HepG2 (cell line): ENCODE measurements at regions not wholly inside any gene's neighbourhood (a gene's known extent, or its start where the extent isn't known, plus 50 kb on each side); places are given as distances from the start of the nearest gene placed in this dataset.

ENCODE experiments used
- ATAC-seq: fragments of 200-7000 bp; cut with Tn5 transposase; 3 replicates; pipeline ENCODE4 v1.9.1; 2020; ENCODE audit warnings: mild to moderate bottlenecking, moderate library complexity
- BruUV-seq: library from RNA; stranded (reverse); fragments of 400-500 nt; replicated peaks from 2 replicates; lab custom pipeline; 2021; lab: Mats Ljungman, UMichigan
- CTCF ChIA-PET: fragments of 300-600 bp; formaldehyde crosslinking; extraction: SDS; loops from one replicate; lab custom pipeline; 2021; ENCODE audit warnings: low total read pairs, inconsistent platforms, low intra/inter-chr PET ratio; lab: Yijun Ruan, JAX
- POLR2A ChIA-PET: fragments of 350-600 bp; sonication (Branson Sonifier 250); formaldehyde crosslinking; loops from one replicate; lab custom pipeline; 2020; ENCODE audit warnings: antibody characterized with exemption, inconsistent platforms; lab: Yijun Ruan, JAX
- DNase-seq: peaks from one replicate; pipeline ENCODE4 v3.0.0-alpha.2; 2015; ENCODE audit warnings: low spot score
- FAIRE-seq: peaks from 3 replicates; lab custom pipeline; 2011; peaks lifted over from hg19 to GRCh38; lab: Jason Lieb, UNC
- H2AFZ ChIP-seq: one replicate; pipeline ENCODE4 v1.6.1; 2011; ENCODE audit warnings: low read length, inconsistent platforms
- H3K27ac ChIP-seq: fragments of 300-600 bp; 3 replicates; pipeline ENCODE4 v1.8.0; 2011; ENCODE audit warnings: mixed run types, mild to moderate bottlenecking, mixed read lengths, low read length, inconsistent platforms; ENCODE audit not compliant: insufficient read depth; ENCODE audit errors: extremely low read length
- H3K27me3 ChIP-seq, 2 experiments: fragments of 200-600 bp in 1 of 2; 2 replicates in 1 of 2; 3 replicates in 1 of 2; pipeline versions ENCODE4 v1.6.0 to v1.8.0; 2011; ENCODE audit warnings: low read length in 2 of 2, mild to moderate bottlenecking in 2 of 2, moderate library complexity in 2 of 2, inconsistent platforms in 1 of 2; ENCODE audit not compliant: insufficient read depth in 2 of 2, control insufficient read depth in 1 of 2
- H3K36me3 ChIP-seq, 2 experiments: fragments of 200-600 bp in 1 of 2; replicated peaks in 1 of 2; 2 replicates in 1 of 2; 3 replicates in 1 of 2; pipeline versions ENCODE4 v1.5.1 to v1.8.0; 2011; ENCODE audit warnings: low read length in 2 of 2, inconsistent platforms in 1 of 2; ENCODE audit not compliant: insufficient read depth in 2 of 2, control insufficient read depth in 1 of 2
- H3K4me1 ChIP-seq: 2 replicates; pipeline ENCODE4 v1.5.1; 2012; ENCODE audit warnings: low read length, inconsistent platforms; ENCODE audit not compliant: insufficient read depth
- H3K4me2 ChIP-seq: 2 replicates; pipeline ENCODE4 v1.6.0; 2011; ENCODE audit warnings: low read depth, low read length, inconsistent platforms
- H3K4me3 ChIP-seq, 3 experiments: fragments of 200-600 bp in 1 of 3; sonication (generic), shearing (Covaris generic) in 1 of 3; replicated peaks in 1 of 3; 2 replicates each; pipeline ENCODE4 v1.5.1; 2011 to 2016; ENCODE audit warnings: low read length in 3 of 3, inconsistent platforms in 2 of 3, low read depth in 2 of 3, mild to moderate bottlenecking in 2 of 3, control low read depth in 1 of 3, mixed read lengths in 1 of 3; ENCODE audit not compliant: insufficient read depth in 1 of 3
- H3K79me2 ChIP-seq: one replicate; pipeline ENCODE4 v1.6.1; 2011; ENCODE audit warnings: low read length, inconsistent platforms; ENCODE audit not compliant: insufficient read depth
- H3K9ac ChIP-seq: 2 replicates; pipeline ENCODE4 v1.6.0; 2011; ENCODE audit warnings: mild to moderate bottlenecking, low read depth, low read length, inconsistent platforms; ENCODE audit not compliant: insufficient read depth
- H3K9me3 ChIP-seq: 2 replicates; pipeline ENCODE4 v1.5.1; 2012; ENCODE audit warnings: mild to moderate bottlenecking, low read length
- H4K20me1 ChIP-seq: 2 replicates; pipeline ENCODE4 v1.6.0; 2011; ENCODE audit warnings: inconsistent platforms, mild to moderate bottlenecking, low read length, moderate library complexity; ENCODE audit not compliant: insufficient read depth
- CREB1 ChIP-seq, 2 experiments: fragments of 450-650 bp in 1 of 2; IDR thresholded peaks; 2 replicates each; pipeline ENCODE4 v1.6.1; 2016 to 2017; ENCODE audit warnings: control low read depth in 1 of 2, mild to moderate bottlenecking in 1 of 2, missing compliant biosample characterization in 1 of 2, missing genetic modification characterization in 1 of 2
- DZIP1 ChIP-seq: sonication (generic); formaldehyde crosslinking; IDR thresholded peaks from 2 replicates; pipeline ENCODE4 v1.5.0; 2020; ENCODE audit warnings: mild to moderate bottlenecking, missing genetic modification reagents
- EP300 ChIP-seq, 3 experiments: sonication (generic) in 1 of 3; formaldehyde crosslinking in 1 of 3; IDR thresholded peaks; 2 replicates each; pipeline versions ENCODE4 v1.5.1 to v1.6.1; 2011 to 2020; ENCODE audit warnings: low read depth in 2 of 3, low read length in 2 of 3, borderline replicate concordance in 1 of 3, improper control_type of control experiment in 1 of 3, mild to moderate bottlenecking in 1 of 3, missing genetic modification reagents in 1 of 3, moderate library complexity in 1 of 3
- KDM2A ChIP-seq: sonication (generic); formaldehyde crosslinking; IDR thresholded peaks from 2 replicates; pipeline ENCODE4 v1.4.0; 2020; ENCODE audit warnings: low read depth, missing genetic modification reagents, borderline replicate concordance
- MYNN ChIP-seq: sonication (generic); formaldehyde crosslinking; IDR thresholded peaks from 2 replicates; pipeline ENCODE4 v1.4.0; 2020; ENCODE audit warnings: mild to moderate bottlenecking, low read depth, missing genetic modification reagents
- NAIF1 ChIP-seq: sonication (generic); formaldehyde crosslinking; IDR thresholded peaks from 2 replicates; pipeline ENCODE4 v1.5.0; 2020; ENCODE audit warnings: mild to moderate bottlenecking, missing genetic modification reagents, borderline replicate concordance
- PLSCR1 ChIP-seq: sonication (generic); formaldehyde crosslinking; IDR thresholded peaks from 2 replicates; pipeline ENCODE4 v1.5.0; 2020; ENCODE audit warnings: missing genetic modification reagents, mild to moderate bottlenecking, borderline replicate concordance
- SYNCRIP ChIP-seq: fragments of 200-400 bp; formaldehyde crosslinking; IDR thresholded peaks from 2 replicates; pipeline ENCODE4 v1.6.1; 2018; ENCODE audit warnings: mild to moderate bottlenecking, low read depth, low read length; ENCODE audit not compliant: insufficient read depth
- U2AF1 ChIP-seq: fragments of 200-400 bp; formaldehyde crosslinking; optimal IDR thresholded peaks from 2 replicates; pipeline ENCODE3; 2017; ENCODE audit warnings: mild to moderate bottlenecking, low read depth, low read length
- ZBTB3 ChIP-seq: sonication (generic); formaldehyde crosslinking; IDR thresholded peaks from 2 replicates; pipeline ENCODE4 v1.4.0; 2020; ENCODE audit warnings: low read depth, mild to moderate bottlenecking, moderate library complexity, missing genetic modification reagents, borderline replicate concordance
- ZNF205 ChIP-seq: IDR thresholded peaks from 2 replicates; pipeline ENCODE4 v1.6.1; 2018; ENCODE audit warnings: missing biosample characterization, missing genetic modification reagents
- ZNF275 ChIP-seq: sonication (generic); formaldehyde crosslinking; IDR thresholded peaks from 2 replicates; pipeline ENCODE4 v1.8.0; 2022; ENCODE audit warnings: missing genetic modification reagents, mild to moderate bottlenecking, inconsistent platforms, borderline replicate concordance
- ZSCAN9 ChIP-seq: IDR thresholded peaks from 2 replicates; pipeline ENCODE4 v1.6.1; 2016; ENCODE audit warnings: borderline replicate concordance
- WGBS: methylation state at CpG from one replicate; pipeline ENCODE4 v1.1.6; 2017; ENCODE audit warnings: low lambda C conversion rate; 5-methylcytosine and 5-hydroxymethylcytosine counted together
- in situ Hi-C: cut with HindIII; loops from 2 replicates; pipeline ENCODE4 v1.10.0; 2017; ENCODE audit warnings: low pct_unique_long_range_greater_than_20kb; ENCODE audit not compliant: extremely low pct_ligation_motif_present
- intact Hi-C: fragments of 100-400 bp; cut with micrococcal nuclease; formaldehyde crosslinking; loops from one replicate; pipeline ENCODE4 v1.10.0; 2022; ENCODE audit not compliant: unreplicated experiment

GRCh38 chr7:25738528-25738927, 413.5 kb upstream of the NFE2L3 start (continued):
- TF ChIP-seq DZIP1, result no peak
- TF ChIP-seq EP300 (IDR thresholded peaks at IDR 0.05; ENCODE audit: low read depth in 2 of 2, low read length in 2 of 2), result no peak
- no peak for TF ChIP-seq EP300 (CRISPR knock-in tag; IDR thresholded peaks at IDR 0.05; ENCODE audit: borderline replicate concordance)
- TF ChIP-seq ZNF275 (CRISPR knock-in tag), result no peak
- TF ChIP-seq U2AF1, result no peak
- TF ChIP-seq, all 625 proteins: peak for 0

- H3K79me2 ChIP-seq, result no peaks in the 10 kb centered on the region
- ChIA-PET POLR2A (no interaction called here), CTCF (no interaction called here)
- no TSS peak for BruUV-seq
- H2AFZ ChIP-seq, result no peak overlapping the region
- H3K27ac ChIP-seq, result no peak overlapping the region
- H4K20me1 ChIP-seq, result no peaks in the 10 kb centered on the region
- H3K4me1 ChIP-seq, result no peaks in the 10 kb centered on the region
- FAIRE-seq, result no peak
- no peak overlapping the region for H3K9ac ChIP-seq
- no peaks in the 10 kb centered on the region; a peak in 2 of 5 replicates for H3K27me3 ChIP-seq
- WGBS, result 0% methylated on average over 2 of the region's 2 CpGs
- no peak overlapping the region for H3K4me2 ChIP-seq
- H3K9me3 ChIP-seq, result no peaks in the 10 kb centered on the region
- in situ Hi-C loops, result no loop called here
- no peak for TF ChIP-seq ZBTB3
- TF ChIP-seq PLSCR1, result no peak
- no peak for TF ChIP-seq ZNF205
- no peak for TF ChIP-seq SYNCRIP
- TF ChIP-seq ZSCAN9 (CRISPR knock-in tag), result no peak
- no peak for TF ChIP-seq MYNN
- no peak for TF ChIP-seq KDM2A
- no peak for TF ChIP-seq NAIF1
- TF ChIP-seq CREB1 (IDR thresholded peaks at IDR 0.05), result no peak
- no peak for TF ChIP-seq CREB1 (CRISPR knock-in tag; IDR thresholded peaks at IDR 0.05)
- TF ChIP-seq, all 625 proteins: peak for 0
- ATAC-seq, result no peak
- Histone ChIP-seq H3K4me3 (no peak overlapping the region), H3K36me3 (no peaks in the 10 kb centered on the region)
- intact Hi-C loops, result no loop called here
- no peak for DNase-seq
Measured at GRCh38 chr7:25739143-25739542, 412.9 kb upstream of the NFE2L3 start.
